Adrenal gland (tissue), 5 donors: ENCODE measurements at regions not wholly inside any gene's neighbourhood (a gene's known extent, or its start where the extent isn't known, plus 50 kb on each side); places are given as distances from the start of the nearest gene placed in this dataset.

ENCODE experiments used
- POLR2A ChIP-seq, 2 donors: fragments of 450-650 bp; IDR thresholded peaks; one replicate each; pipeline ENCODE4 v1.6.1; 2017; ENCODE audit warnings: antibody characterized with exemption in 2 of 2, mild to moderate bottlenecking in 2 of 2, moderate library complexity in 1 of 2
- TF ChIP-seq, protein P1 (sequence below), 6 experiments: fragments of 450-650 bp in 4 of 6; fragments of 200-600 bp in 2 of 6; sonication (generic) in 1 of 6; IDR thresholded peaks; 1 replicate in 5 of 6; 2 replicates in 1 of 6; pipeline versions ENCODE4 v1.5.1 to v1.8.0; 2016 to 2021; ENCODE audit warnings: antibody characterized with exemption in 6 of 6, mild to moderate bottlenecking in 2 of 6, moderate library complexity in 1 of 6
- donor health status: DM: no; HTN: no; CAD: no.

DNA sequence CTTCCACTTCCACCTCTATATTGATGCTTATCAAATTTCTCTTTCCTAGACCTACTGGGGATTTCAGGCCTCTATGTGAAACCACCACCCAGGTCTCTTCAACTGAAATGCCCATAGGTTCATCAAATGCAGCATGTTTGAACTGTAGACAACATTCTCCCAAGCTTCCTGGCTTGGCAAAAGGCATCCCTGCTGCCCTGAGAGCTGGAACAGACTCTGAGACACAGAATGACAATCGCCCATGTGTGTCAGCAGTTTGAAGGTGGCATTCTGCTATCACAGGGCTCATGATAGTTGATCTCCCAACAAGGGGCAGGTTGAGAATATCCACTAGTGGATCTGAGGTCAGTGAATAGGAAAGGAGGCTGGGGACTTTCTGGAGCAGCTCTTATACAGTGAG is 200.7 kb downstream of the RPLP1 start:
- TF ChIP-seq, protein P1, sequence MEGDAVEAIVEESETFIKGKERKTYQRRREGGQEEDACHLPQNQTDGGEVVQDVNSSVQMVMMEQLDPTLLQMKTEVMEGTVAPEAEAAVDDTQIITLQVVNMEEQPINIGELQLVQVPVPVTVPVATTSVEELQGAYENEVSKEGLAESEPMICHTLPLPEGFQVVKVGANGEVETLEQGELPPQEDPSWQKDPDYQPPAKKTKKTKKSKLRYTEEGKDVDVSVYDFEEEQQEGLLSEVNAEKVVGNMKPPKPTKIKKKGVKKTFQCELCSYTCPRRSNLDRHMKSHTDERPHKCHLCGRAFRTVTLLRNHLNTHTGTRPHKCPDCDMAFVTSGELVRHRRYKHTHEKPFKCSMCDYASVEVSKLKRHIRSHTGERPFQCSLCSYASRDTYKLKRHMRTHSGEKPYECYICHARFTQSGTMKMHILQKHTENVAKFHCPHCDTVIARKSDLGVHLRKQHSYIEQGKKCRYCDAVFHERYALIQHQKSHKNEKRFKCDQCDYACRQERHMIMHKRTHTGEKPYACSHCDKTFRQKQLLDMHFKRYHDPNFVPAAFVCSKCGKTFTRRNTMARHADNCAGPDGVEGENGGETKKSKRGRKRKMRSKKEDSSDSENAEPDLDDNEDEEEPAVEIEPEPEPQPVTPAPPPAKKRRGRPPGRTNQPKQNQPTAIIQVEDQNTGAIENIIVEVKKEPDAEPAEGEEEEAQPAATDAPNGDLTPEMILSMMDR (IDR thresholded peaks at IDR 0.05): no peak
- no peak for TF ChIP-seq POLR2A (IDR thresholded peaks at IDR 0.05)
